Stimulated activated CD4-positive, alpha-beta T cell treated with anti-CD3 and anti-CD28 coated beads, Interleukin-1b, Interleukin-23, amount 100 ng/mL, for 4 hours (primary cell): ENCODE measurements at regions not wholly inside any gene's neighbourhood (a gene's known extent, or its start where the extent isn't known, plus 50 kb on each side); places are given as distances from the start of the nearest gene placed in this dataset.
"Not testable (repeated sequence)": the region's sequence is repeated elsewhere in the genome, so short reads cannot be mapped to it uniquely, and the experiment has no call there.

Experiments used
- DNase-seq, 2 donors: peaks; one replicate each; pipeline ENCODE4 v3.0.0-alpha.2; 2020; ENCODE audit warnings: low read depth in 2 of 2

DNA sequence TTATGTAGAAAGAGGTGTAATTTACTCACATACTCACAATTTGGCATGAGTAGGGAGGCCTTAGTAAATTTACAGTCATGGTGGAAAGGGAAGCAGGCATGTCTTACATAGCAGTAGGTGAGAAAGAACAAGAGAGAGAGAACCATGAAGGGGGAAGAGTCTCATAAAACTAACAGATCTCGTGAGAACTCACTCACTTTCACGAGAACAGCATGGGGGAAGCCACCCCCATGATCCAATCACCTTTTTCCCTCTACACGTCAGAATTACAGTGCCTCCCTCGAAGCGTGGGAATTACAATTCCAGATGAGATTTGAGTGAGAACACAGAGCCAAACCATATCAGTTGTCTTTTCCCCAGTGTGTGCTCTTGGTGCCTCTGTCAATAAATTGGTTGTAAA is 855.3 kb downstream of the TBL1XR1 start:
- no peak for DNase-seq

DNA sequence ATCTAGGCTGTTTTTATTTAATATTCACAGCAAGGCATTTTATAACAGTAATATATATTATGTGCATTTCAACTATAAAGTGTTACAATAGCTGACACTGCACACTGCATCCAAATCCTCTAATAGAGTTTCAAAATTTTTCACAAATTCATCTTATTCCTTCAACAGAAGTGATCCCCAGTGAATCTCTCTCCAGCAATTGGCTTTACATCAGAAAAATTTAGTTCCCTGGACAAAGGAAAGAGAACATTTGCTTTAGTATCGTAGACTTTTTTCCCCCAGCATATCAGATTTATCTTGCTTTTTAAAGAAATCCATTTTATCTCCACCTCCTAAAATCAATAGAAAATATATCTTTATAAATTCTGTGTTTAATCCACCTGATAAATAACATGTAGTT is 868.6 kb downstream of the TBL1XR1 start:
- no peak for DNase-seq

DNA sequence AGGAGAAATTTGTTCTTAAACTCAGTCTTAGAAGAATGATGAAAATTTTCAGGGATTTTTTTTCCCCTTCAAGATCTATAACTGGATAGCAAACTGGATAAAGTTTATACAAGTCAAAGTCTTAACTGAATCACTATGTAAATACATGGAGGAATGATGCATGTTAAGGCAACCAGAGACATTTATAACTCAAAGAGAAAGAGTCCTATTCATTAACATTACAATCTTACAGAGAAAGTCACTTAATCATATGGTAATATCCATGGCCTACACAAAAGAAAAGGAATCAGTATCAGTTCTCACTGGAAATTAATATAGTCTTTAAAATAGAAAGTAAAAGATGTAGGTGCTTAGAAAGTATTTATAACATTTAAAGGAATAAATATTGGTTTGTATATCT is 869.1 kb downstream of the TBL1XR1 start:
- no peak for DNase-seq

DNA sequence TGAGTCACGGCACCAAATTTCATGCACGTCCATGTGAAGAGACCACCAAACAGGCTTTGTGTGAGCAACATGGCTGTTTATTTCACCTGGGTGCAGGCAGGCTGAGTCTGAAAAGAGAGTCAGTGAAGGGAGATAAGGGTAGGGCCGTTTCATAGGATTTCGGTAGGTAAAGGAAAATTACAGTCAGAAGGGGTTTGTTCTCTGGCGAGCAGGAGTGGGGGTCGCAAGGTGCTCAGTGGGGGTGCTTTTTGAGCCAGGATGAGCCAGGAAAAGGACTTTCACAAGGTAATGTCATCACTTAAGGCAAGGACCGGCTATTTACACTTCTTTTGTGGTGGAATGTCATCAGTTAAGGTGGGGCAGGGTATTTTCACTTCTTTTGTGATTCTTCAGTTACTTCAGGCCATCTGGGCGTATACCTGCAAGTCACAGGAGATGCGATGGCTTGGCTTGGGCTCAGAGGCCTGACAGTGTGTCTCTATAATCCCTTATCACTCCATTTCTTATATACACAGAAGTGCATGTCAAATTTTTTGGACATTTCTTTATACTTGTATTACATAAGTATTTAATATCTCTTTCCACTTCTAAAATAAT is 870.3 kb downstream of the TBL1XR1 start:
- DNase-seq = not testable (repeated sequence)

DNA sequence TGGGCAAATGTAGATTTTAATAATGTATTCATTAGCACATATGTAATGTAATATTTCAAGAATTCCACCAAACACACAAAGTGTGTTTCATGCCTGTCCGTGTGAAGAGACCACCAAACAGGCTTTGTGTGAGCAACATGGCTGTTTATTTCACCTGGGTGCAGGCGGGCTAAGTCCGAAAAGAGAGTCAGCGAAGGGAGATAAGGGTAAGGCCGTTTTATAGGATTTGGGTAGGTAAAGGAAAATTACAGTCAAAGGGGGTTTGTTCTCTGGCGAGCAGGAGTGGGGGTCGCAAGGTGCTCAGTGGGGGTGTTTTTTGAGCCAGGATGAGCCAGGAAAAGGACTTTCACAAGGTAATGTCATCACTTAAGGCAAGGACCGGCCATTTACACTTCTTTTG is 875.8 kb downstream of the TBL1XR1 start:
- not testable (repeated sequence) for DNase-seq

DNA sequence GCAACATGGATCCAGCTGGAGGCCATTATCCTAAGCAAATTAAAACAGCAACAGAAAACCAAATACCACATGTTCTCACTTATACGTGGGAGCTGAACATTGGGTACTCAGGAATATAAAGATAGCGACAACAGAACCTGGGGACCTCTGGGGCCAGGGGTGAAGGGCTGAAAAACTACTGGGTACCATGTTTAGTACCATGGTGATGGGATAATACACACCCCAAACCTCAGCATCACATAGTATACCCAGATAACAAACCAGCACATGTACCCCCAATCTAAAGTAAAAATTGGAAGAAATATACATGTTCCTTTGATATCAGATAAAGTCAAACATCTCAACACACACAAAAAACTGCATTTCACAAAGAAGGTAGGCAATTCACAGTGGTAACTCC is 876.2 kb downstream of the TBL1XR1 start:
- no peak for DNase-seq

DNA sequence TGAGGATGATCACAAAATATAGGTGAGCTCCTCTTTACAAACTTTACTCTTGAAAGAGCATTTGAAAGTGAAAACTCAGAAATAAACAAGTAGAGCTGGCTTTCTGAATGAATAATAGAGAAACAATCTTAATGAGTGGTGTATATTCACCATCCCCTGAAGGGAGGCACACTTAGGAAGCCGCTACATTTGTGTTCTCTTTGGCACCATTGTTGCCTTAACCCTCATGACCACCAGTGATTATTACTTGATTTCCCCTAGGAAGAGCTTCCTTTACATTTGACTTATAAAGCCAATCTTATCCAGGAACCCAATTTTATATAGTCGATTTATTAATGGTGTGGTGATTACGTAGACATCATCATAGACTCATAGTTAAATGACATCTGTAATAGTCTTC is 883.9 kb downstream of the TBL1XR1 start:
- no peak for DNase-seq

DNA sequence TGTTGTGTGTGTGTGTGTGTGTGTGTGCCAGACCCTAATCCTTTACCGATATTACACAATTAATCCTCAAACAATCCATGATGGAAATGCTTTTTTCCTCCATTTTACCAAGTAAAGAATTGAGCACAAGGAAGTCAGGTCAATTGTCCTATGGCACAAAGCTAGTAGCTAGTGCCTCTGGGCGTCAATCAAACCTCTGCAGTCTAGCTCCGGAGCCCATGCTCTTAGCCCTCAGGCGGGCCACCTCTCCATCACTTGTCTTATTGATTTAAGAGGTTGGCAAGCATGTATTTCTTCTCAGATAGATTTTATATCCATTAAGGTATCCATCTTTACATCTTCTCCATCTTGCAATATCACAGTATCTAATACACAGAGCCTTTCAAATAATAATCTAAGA is 886.6 kb downstream of the TBL1XR1 start:
- DNase-seq = no peak

DNA sequence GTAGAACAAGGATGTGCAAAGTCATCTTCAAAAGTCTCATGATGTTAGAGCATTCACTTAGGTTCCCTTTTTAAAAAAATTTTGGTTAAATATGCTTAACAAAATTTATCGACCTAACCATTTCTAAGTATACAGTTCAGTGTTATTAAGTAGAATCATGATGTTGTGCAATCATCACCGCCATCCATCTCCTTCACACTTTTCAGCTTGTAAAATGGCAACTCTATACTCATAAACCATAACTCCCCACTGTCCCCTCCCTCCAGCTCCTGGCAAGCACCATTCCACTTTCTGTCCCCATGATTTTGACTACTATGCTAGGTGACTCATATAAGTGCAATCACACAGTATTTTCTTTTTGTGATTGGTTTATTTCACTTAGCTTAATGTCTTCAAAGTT is 895.0 kb downstream of the TBL1XR1 start:
- no peak for DNase-seq

DNA sequence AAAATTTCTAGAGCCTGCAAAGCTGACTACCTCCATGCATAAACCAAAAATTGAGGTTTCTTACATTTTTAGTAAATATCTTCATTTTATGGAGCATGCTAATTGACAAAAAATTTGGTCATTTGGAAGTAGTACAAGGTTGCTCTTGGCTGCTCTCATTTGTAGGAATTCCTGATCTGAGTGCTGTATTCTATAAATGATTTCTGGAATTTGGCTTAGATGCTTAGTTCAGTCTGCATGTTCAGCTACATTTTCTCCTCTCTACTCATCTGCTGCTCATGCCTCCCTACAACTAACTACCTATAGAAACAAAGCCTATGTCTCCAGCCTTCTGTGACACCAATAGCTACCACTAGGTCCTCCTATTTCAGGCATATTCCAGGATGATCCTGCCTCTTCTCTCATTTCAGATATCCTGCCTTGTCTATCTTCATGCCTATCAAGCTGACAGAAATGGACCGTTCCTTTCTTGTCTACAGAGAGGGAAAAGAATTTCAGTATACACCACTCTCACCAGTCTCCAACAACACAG is 901.1 kb downstream of the TBL1XR1 start:
- DNase-seq = no peak

DNA sequence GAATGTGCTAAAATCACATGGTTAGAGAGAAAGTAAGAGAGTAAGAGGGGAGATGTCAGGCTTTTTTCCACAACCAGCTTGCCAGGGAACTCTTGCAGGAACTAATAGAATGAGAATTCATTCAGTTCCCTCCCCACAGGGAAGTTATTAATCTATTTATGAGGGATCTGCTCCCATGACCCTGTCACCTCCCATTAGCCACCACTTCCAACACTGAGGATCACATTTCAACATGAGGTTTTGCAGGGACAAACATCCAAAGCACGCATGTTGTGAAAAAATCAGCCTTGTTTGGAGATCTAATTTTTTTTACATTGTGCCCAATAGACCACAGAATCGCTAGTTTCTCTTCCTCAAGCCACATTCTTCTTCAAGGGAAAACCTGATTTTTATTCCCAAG is 904.0 kb downstream of the TBL1XR1 start:
- DNase-seq = no peak

DNA sequence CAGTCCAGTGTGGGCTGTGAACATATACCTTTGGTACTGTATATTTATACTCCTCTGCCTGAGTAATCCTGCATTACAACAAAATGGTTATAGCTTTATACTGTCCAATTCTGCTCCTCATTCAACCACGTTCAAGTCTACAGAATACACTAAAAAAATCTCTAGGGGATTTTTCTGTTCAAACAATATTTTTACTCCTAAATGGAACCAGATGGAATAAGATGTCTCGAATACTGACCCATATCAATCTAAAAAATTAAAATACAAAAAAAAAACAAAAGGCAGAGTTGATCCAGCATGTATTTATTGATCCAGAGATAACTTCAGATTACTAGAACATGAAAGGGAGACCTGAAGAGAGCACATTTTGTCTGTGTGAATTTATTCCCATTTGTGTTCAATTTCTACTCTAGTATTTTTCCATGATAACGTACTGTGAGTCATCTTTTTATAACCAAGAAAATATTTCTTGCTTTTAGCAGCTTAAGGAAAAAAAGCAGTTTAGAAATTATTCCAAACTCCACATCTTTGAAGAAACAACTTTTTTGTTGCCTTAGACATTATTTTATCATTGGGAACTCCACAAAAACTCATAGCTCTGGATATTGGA is 910.7 kb downstream of the TBL1XR1 start:
- no peak for DNase-seq

DNA sequence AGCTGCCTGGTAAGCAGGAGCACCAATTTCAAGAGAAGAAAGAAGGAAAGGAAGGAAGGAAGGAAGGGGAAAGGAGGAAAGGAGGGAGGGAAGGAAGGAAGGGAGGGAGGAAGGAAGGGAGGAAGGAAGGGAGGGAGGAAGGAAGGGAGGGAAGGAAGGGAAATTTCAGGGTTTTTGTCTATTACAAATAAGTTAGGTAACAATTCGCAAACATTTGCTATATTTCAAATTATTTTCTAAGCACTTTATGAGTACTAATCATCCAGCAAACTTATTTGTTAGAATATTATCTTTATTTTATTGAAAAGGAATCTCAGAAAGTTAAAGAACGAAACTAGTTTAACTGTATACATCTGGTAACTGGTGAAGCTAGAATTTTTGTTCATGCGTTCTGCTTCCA is 921.7 kb downstream of the TBL1XR1 start:
- DNase-seq = no peak

DNA sequence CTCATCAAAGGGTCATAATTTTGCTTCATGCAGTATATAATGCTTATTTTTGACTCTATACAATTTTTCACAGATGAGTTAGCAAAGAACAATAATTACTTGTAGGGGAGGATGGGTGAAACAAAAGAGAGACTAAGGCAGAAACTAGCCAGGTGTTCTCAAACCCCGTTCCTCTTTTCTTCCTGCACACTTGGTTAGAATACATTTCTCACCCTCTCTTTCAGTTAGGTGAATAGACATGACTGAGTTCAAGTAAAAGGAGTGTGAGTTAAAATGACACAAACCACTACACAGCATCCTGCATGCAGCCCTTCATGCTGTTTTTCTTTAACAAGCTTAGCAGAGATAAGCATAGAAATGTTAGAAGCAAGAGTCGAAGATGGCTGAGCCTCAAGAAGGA is 922.2 kb downstream of the TBL1XR1 start:
- no peak for DNase-seq

DNA sequence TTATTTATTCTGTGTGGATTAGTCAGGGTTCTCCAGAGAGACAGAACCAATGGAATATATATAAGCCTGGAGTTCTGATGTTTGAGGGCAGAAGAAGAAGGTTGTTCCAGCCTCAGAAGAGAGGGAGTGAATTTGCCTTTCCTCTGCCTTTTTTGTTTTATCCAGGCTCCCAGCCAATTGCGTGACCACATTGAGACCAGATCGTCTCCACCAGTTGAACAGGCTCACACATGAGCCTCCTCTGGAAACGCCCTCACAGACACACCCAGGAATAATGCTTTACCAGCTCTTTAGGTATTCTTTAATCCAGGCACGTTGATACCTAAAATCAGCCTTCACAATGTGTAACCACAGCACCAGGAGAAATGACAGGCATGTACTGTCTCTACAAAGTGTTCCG is 923.1 kb downstream of the TBL1XR1 start:
- DNase-seq = no peak

DNA sequence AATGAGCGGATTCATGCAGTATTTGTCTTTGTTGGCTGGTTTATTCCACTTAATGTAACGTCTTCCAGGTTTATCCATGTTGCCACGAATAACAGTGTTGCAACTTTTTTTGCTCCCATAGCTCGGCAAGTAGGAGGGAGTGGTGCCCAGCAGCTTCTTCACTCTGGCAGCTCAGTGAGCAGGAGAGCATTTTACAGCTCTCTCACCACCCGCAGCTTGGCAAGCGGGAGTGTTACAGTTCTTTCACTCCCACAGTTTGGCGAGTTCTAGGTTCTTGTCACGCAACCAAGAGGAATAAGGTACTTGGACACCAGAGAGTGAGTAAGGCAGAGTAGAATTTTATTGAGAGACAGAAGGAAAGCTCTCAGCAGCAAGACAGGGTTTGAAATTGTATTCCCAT is 935.2 kb downstream of the TBL1XR1 start:
- DNase-seq = no peak

DNA sequence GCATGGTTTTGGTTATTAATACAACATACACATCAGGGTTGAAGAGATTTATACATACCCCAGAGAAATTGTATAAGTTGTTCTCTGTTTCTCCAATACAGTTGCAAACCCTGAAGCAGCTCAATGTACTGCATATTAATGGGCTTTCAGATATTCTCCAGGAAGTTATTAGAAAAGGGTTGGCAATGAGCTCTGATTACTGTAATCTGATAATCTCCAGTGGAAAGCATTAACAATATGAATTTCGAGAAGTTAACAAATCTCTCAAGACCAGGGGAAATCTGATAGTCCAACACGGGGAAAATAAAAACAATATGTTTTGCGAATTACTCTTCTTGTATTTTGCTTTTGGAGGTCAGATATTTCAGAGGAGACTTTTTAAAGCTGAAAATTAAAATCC is 950.1 kb downstream of the TBL1XR1 start:
- no peak for DNase-seq

DNA sequence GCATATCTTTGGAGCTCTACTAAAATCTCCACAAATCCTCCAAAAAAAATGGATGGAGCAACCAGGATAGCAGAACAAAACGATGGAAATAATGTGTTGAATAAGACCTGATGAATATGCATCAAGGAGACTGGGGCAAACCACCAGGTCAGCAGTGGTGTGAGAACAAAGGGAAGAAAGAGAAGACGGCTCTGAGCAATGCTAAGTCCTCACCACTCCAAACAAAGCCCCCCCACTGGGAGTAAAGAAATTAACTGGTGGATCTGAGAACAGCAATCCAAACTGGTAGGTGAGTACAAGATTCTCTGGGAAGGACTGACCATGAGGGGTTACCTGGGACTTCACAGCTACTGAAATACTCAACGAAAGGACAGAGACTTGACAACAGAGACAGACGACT is 977.3 kb downstream of the TBL1XR1 start:
- DNase-seq = no peak

DNA sequence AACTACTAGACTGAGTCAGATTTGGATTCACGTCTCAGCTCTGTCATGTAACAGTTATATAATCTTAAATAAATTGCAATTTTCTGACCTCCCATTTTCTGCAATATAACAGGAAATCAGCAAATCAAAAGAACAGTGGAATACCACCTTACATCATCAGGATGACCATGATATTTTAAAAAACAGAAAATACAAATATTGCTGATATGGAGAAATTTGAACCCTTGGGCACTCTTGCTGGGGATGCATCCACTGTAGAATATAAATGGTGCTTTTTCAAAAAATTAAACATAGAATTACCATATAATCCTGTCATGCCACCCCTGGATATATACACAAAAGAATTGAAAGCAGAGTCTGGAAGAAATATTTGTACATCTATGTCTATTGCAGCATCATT is 982.5 kb downstream of the TBL1XR1 start:
- DNase-seq = no peak

DNA sequence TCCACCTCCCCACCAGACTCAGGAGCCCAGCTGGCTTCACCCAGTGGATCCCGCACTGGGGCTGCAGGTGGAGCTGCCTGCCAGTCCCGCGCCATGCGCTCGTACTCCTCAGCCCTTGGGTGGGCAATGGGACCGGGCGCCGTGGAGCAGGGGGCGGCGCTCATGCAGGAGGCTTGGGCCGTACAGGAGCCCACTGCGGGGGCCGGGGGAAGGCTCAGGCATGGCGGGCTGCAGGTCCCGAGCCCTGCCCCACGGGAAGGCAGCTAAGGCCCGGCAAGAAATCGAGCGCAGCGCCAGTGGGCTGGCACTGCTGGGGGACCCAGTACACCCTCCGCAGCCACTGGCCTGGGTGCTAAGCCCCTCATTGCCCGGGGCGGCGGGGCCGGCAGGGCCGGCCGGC is 984.0 kb downstream of the TBL1XR1 start:
- not testable (repeated sequence) for DNase-seq

DNA sequence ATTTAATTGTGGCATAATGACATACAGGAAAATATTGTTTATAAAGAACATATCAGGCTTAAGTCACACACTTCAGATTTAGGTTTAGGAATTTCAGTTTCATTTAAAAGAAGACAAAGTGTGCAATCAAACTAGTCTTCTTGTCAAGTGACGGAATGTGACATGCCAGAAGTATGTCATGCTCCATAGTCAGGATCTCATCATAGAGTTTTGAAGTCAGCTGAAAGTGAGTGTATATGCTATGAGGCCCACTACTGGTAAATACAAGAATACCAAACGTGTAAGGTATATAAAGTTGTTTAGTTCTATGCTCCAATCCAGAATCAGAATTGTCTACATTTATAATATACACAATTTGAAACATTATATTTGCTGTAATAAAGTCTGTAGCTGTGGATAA is 988.4 kb downstream of the TBL1XR1 start:
- no peak for DNase-seq

DNA sequence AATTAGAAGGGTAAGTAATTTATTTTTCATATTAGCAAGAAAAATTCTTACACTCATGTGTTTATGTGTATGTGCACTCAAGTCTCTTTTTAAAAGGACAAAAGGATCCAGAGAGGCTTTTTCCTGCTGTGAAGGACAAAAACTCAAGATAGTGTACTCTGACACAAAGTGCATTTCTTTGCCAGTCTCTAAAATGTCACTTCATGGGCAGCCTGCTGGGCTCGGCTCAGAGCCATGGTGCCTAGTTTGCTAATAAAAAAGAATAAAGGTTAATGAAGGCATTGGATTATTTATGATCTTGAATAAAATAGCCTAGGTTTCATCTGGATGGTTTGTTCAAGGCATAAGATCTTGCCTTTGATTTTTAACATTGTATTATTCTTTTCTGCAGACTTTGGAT is 989.0 kb downstream of the TBL1XR1 start:
- no peak for DNase-seq

DNA sequence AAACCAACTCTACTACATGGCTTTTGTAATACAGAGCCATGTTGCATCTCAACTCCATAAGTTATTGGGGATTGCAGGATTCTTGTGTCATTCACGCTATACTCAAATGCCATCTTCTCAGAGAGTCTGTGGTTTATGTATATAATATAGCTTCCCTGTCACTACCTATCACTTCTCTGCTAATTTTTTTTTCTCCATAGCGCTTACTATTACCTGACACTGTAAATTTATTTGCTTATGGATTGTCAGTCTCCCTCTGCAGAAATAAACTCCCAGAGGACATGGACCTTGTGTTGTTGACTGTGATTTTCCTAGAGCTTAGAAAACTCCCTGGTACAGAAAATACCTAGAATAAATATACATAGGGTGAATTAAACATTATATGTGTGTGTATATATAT is 990.5 kb downstream of the TBL1XR1 start:
- DNase-seq = no peak

DNA sequence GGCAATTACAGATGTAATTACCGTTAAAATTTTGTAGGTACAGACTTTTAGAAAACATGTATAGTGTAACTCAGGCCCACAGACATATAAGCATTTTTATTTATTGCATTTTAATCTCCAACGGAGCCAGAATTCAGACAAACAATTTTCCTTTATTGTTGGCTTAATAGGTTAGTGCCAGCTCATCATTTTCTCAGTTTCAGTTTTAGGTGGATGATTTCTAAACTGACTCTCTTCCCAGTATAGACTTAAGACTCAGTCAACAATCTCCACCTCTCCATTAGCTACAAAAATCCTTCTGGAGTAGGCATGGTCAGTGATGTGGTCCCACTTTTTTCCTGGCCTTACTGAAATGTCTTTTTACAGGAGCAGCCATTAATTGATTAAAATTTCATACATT is 994.6 kb downstream of the TBL1XR1 start:
- DNase-seq = no peak
